Amygdala (tissue), 56 donors: ENCODE measurements at regions not wholly inside any gene's neighbourhood (a gene's known extent, or its start where the extent isn't known, plus 50 kb on each side); places are given as distances from the start of the nearest gene placed in this dataset.
"Not testable (repeated sequence)": the region's sequence is repeated elsewhere in the genome, so short reads cannot be mapped to it uniquely, and the experiment has no call there.

ENCODE experiments used
- DNase-seq, 56 donors: peaks; one replicate each; lab custom pipeline; 2025; lab: John Stamatoyannopoulos, UW

DNA sequence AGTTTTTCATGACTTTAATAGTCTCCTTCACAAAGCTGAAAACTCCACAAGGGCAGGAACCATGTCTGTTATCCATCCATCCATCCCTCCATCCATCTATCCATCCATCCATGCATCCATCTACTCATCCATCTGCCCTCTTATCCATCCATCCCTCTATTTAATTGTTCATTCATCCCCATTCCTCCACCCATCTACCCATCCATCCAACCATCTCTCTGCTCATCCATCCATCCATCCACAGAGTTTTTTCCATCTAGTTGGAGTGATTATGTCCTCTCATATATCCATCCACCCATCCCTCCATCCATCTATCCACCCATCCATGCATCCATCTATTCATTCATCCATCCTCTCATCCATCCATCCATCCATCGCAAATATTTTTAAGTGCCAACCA is 237.9 kb downstream of the EMX2 start:
- no peak for DNase-seq

DNA sequence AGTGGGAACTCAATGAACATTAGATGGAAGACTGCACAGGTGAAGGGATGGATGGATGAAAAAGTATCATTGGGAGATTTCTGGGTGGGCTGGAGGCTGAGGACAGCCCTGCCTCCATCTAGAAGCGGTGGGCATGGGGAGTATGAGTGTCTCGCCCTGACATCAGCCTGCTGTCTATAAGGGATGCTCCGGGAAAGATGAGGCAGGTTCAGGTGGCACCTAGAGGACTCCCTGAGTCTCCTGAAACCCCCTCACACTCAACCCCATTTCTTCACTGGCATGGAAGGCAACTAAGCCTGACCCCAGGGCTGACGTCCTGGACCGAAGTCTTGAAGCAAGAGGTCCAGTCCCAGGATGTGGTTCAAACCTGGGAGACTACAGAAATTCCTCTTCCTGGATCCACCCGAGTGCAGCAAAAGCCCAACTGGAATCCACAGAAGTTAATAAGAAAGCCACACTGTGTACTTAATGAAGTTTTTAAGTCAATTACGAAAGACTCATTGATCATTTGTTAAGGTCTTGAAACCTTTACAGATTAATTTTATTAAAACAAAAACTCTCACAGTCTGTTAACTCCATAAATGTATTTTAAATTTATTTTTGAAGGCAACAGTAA is 238.8 kb downstream of the EMX2 start:
- DNase-seq = no peak

DNA sequence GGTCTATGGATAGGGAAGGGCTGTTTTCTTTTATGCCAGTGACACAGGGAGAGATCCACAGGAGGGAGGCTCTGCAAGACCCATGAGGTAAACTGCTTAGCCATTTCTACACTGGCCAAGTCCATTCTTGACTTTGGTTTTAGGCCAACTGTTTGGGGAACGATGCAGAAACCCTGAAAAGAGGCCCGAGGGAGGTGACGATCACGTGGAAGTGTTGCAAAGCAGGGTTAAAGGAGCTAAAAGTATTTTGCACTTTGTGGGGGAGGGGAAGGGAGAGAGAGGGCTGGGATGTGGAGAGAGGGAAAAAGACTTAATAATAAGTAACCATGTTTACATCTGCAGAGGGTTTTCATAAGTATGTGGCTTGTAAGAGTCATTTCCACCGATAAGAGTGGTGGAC is 239.7 kb downstream of the EMX2 start:
- no peak for DNase-seq

DNA sequence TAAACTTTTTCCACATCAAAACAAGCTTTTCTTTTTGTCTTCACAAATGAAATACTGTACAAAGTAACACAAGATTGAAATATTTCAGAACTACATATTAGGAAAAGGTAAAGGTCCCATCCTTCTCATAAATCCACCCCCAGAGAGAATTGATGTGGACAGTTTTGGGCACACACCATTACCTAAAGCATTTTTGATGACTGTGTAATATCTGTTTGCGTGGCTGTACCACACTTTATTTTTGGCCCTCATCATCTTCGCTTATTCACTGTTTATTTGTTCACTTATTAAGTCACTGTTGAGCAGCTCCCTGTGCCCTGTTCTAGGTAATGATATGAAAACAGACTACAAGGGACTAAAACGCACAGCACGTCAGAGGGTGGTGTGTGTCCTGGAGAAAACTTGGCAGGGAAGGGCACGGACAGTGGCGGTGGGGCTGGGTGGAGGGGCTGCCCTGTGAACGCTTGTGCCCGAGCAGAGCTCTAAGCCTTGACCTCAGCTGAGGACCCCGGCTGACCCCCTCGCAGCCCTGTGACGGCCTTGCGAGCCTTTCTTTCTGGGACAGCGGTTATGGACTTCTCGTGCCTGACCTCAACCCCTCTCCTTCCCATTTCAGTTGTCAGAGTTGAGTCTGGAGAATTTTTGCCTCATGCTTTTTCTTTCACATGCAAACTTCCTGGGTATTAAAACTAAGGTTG is 241.3 kb downstream of the EMX2 start:
- DNase-seq = no peak

DNA sequence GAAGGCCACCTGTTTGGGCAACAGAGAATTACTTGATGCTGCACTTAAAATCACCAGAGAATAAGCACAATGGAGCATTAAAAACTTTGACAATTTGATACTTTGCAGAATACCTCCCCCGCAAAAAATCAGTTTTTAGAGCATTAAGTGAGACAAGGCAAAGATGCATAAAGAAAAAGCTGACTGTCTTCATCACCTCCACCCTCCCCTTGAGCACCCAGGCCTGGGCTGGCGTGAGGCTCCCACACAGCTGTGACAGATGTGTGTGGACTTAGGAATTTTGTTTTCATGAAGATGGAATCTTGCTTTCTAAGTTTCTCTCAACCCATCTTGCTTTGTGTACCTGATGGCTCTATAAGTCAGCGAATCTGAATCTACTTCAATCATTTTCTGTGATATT is 242.2 kb downstream of the EMX2 start:
- DNase-seq = no peak

- no peak for DNase-seq
Measured at GRCh38 chr10:117788911-117789310, 246.4 kb downstream of the EMX2 start.

- no peak for DNase-seq
Measured at GRCh38 chr10:117790179-117790578, 247.6 kb downstream of the EMX2 start.

GRCh38 chr10:117790621-117791020 is 248.1 kb downstream of the EMX2 start:
- DNase-seq = no peak

DNA sequence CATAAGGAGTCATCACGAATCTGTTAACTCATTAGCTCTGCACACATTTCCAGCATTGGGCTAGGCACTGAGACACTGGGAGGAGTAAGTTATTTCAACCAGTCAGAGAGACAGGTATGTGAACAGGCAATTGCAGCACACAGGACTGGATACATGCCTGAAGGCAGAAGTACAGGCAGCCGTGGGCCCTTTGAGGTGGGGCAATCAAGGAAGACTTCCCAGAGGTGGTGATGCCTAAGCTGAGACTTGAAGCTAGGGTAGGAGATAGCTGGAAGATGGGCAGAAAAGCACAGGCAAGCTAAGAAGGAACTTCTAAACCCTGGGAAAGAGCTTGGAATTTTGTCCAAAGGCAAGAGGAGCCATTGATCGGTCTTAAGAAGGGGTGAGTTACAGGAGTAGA is 249.7 kb downstream of the EMX2 start:
- DNase-seq = no peak

DNA sequence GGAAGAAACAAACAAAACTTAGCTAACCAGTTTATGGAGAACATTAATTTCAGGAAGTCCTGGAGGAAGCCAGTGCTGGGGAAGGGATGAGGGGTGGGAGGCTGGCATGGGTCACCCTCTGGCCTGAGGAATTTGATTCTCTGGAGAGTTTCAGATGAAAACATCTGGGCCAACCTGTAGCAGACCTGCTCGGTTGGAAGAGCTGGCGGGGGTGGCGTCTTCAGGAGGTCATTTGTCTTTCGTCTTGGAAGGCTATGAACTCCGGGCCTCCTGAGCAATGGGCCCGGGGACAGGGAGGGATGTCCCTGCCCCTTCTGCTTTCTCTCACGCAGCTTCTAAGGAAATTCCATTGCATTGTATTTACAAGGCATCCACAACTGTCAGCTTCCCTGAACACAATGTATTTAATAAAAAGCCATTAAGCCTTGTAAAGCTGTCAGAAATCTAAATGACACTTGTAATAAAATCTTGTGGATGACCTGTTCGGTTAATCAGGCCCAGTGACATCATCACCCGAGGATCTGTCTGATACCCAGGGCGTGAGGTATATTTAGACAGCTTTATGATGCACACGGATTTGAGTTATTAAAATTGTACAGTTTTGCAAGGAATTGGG is 250.5 kb downstream of the RAB11FIP2 start:
- DNase-seq = no peak

DNA sequence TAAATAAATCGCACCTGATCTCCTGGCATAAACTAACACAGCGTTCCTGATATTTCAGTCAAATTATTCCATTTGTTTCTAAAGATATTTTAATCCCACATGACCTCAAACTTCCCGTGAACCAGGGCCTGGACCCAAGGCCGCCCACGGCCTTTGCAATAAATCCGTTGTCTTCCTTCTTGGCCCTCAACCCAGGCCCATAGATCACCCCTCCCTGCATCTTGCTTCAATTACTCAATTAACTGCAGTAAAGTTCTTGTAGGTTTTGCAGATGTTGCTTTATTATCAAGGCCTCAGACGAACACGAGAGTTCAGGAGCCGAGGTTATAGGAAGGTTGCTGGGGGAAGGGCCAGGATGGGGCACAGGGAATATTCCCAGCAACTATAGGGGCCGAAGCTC is 249.4 kb downstream of the RAB11FIP2 start:
- no peak for DNase-seq

DNA sequence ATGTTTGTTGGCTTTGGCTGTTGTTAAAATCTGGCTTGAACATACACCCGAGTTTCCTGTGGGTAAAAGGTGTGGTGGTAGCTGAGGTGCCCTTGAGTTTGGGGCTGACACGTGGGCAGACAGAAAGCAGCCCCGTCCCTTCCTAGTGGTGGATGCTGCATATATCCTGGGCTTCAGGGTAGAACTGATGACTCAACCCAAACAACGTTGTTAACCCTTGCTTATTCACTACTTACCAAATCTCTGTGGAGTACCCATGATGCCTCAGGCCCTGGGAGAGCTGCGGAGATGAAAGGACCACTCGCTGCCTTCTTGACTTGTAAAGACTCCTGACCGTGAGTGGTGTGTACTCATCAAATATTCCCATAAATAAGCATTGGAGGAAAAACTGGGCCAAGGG is 245.1 kb downstream of the RAB11FIP2 start:
- DNase-seq = no peak

GRCh38 chr10:117804470-117805011 is 242.2 kb downstream of the RAB11FIP2 start:
- peak in 51 of 56 donors; percentile 7 to 89 (median 53) for DNase-seq

- DNase-seq = no peak
Measured at GRCh38 chr10:117805139-117805538, 241.6 kb downstream of the RAB11FIP2 start.

DNA sequence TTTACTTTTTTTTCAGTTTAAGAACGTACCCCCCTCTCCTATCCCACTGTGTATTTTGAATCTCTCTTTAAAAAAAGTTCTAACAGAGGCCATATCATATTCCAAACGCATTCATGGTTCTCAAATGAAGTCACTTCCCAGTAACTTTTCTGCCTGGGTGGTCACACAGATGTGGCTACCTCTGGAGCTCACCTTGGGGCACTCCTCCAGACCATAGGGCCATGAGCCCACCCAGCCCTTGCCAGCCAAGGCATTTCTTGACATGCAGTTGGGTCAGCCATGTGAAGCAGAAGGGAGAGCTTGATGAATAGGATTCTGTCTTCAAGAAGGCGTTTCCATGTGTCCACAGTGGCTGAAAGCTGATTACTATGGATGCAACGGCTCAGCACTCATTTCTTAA is 239.3 kb downstream of the RAB11FIP2 start:
- DNase-seq = no peak

- not testable (repeated sequence) for DNase-seq
Measured at GRCh38 chr10:117815816-117816215, 230.9 kb downstream of the RAB11FIP2 start.

DNA sequence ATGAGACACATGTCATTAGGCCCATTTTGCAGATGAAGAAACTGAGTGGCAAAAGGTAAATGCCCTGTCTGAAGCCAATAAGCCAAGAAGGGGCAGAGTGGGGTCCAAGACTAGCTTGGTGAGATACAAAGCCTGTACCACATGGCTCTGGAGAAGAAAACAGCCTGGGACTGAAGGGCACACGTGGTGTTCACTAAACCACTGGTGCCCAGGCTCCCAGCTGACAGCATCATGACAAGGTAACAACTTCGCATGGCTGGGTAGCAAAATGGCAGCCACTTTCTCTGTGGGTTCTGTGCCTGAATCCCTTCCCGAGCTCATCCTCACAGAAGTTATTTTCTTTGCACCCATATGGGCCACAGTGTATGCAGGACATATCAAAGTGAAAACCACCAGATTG is 229.6 kb downstream of the RAB11FIP2 start:
- DNase-seq = no peak

DNA sequence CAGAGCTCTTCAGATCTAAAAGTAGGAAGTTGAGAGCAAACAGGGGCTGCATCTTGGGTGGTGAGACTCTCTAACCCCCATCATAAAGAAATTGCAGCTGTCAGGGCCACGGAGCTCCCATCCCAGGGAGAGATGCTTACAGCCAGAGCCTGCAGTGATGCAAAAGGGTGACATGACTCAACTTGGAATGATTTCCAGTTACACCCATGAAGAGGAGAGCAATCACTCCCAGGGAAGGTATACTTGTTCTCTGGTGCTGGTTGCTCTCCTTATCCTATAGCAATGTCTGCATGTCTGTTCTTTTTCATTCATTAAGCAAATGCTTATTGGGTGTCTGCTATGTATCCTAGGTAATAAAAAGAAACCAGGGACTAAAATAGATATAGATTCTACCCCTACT is 228.0 kb downstream of the RAB11FIP2 start:
- DNase-seq = no peak

DNA sequence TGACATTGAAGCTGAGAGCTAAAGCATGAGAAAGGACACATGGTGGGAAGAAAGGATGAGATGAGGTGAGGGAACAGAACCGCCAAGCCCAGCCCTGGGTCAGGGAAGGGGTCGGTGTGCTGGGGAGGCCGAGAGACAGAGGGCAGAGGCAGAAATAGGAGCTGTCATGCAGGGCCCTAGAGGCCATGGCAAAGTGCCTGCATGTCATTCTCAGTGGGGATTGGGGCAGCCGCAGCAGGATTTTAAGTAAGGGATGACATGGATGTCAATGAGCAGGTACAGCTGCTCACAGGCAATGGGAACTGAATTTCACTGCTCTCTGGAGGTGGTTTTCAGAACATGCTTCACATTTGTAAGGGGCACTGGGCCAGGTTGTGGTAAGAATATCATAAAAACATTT is 227.4 kb downstream of the RAB11FIP2 start:
- DNase-seq = no peak

DNA sequence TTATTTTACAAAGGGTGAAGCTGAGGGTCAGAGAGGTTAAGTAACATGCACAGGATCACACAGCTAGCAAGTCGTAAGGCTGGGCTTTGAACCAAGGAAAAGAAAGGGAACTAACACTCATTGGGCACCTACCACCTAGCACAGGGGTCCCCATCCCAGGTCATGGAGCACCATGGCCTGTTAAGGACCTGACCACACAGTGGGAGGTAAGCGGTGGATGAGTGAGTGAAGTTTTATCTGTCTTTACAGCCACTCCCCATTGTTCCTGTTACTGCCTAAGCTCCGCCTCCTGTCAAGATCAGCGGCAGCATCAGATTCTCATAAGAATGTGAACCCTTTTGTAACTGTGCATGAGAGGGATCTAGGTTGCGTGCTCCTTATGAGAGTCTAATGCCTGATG is 222.8 kb downstream of the RAB11FIP2 start:
- no peak for DNase-seq

DNA sequence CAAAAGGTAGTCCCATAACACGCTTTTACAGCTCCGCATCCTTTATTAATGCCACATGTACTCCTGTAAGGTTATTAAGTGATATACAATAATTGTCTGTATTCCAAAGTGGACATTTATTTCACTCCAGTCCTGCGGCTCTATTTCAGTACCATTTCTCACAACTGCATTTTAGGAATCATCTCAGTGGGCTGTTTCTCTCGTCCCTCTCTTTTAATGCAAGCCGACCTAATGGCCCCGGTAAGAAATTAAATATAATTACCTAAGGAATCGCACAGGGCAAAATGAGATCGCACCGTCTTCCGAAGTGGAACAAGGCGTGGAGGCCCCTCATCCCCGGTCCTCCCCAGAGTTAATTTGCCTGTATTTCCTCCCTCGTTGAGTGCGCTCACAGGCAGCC is 216.5 kb downstream of the RAB11FIP2 start:
- no peak for DNase-seq

DNA sequence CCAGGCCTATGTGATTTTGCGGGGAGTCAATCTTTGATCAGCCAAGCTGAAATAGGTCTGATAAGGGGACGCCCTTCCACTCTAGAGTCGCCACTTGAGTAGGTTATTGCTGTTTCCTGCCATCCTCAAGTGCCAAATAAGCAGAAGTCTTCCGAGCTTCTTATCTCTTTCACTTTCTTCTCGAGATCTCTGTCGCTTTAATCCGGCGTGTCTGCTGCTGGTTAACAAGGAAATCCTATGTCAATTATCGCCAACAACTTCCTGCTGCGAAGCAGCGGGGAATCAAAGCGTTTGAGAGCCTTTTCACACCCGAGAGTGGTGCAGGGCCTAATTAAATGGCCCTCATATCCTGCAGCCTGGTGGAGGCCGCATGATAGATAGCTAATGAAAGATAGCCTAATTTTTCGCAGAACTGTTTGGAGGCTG is 215.9 kb downstream of the RAB11FIP2 start:
- DNase-seq = no peak
